GM12891 (cell line): ENCODE measurements at regions not wholly inside any gene's neighbourhood (a gene's known extent, or its start where the extent isn't known, plus 50 kb on each side); places are given as distances from the start of the nearest gene placed in this dataset.
"Not testable (repeated sequence)": the region's sequence is repeated elsewhere in the genome, so short reads cannot be mapped to it uniquely, and the experiment has no call there.

Source experiments
- DNase-seq: peaks from one replicate; pipeline ENCODE4 v3.0.0; 2011; ENCODE audit warnings: low spot score; ENCODE audit not compliant: insufficient read length
- FAIRE-seq: peaks from 2 replicates; lab custom pipeline; 2011; peaks lifted over from hg19 to GRCh38; lab: Jason Lieb, UNC
- PAX5 ChIP-seq: IDR thresholded peaks from 2 replicates; pipeline ENCODE4 v1.6.1; 2011; ENCODE audit warnings: low read length, moderate library complexity, mild to moderate bottlenecking; ENCODE audit not compliant: insufficient read depth, severe bottlenecking
- POLR2A ChIP-seq: IDR thresholded peaks from 2 replicates; pipeline ENCODE4 v1.6.1; 2011; ENCODE audit warnings: low read depth, low read length, control low read depth
- POLR2AphosphoS5 ChIP-seq: IDR thresholded peaks from 2 replicates; pipeline ENCODE4 v1.6.1; 2011; ENCODE audit warnings: low read depth, low read length, control low read depth
- POU2F2 ChIP-seq: IDR thresholded peaks from 2 replicates; pipeline ENCODE4 v1.6.1; 2011; ENCODE audit warnings: low read depth, mild to moderate bottlenecking, control low read depth, low read length, moderate library complexity
- SPI1 ChIP-seq: IDR thresholded peaks from 2 replicates; pipeline ENCODE4 v1.6.1; 2011; ENCODE audit warnings: low read depth, low read length, control low read depth
- TAF1 ChIP-seq: IDR thresholded peaks from 2 replicates; pipeline ENCODE4 v1.6.1; 2011; ENCODE audit warnings: low read depth, low read length, control low read depth

- no peak for DNase-seq
- FAIRE-seq, result no peak
- TF ChIP-seq SPI1 (no peak), TAF1 (no peak), POLR2AphosphoS5 (no peak), POLR2A (no peak), POU2F2 (no peak), PAX5 (no peak)
These were observed 54.3 kb upstream of the CREB3L1 start for GRCh38 chr11:46223252-46223513.

DNA sequence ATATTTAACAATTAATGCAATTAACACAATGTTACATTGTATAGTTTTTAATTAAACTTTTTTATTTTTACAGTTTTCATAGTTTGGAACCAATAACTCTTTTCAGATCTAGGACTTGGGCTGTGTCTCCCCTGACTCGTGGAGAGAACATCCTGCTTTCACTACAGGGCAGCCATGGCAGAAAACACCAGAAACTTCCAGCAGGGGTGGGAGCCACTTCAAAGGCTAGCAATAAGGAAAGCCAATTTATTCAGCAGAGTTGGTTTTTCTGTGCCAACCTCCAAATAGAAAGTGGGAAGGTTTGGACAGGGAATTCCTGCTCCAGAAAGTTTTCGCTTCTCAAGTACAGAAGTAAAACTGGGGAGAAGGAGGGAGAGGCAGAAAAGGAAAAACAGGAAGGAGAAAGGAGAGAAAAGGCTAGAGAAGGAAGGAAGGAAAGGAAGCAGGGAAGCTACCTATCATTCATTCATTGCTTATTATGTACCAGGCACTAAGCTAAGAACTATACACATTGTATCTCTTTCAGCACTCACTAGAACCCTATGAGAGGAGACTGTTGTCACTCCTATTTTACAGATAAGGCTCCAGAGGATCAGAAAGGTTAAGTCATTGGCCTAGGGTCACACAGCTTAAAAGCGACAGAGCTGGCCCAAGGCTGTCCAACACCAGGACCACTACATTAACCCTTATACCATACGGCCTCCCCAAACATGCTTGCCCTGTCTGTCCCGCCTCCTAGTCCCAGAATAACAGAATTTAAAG lies 54.8 kb upstream of the CREB3L1 start:
- DNase-seq (no peak), FAIRE-seq (no peak)
- TF ChIP-seq POLR2AphosphoS5, result no peak
- no peak for TF ChIP-seq POLR2A
- TF ChIP-seq SPI1, result no peak
- no peak for TF ChIP-seq PAX5
- no peak for TF ChIP-seq POU2F2
- TF ChIP-seq TAF1, result no peak

- FAIRE-seq, result no peak
- no peak for DNase-seq
- TF ChIP-seq POLR2A (no peak), POLR2AphosphoS5 (no peak), POU2F2 (no peak), TAF1 (no peak), SPI1 (no peak)
These were observed 57.1 kb upstream of the CREB3L1 start for GRCh38 chr11:46220313-46220712.

- no peak for TF ChIP-seq POLR2A
- TF ChIP-seq PAX5, result no peak
- TF ChIP-seq POU2F2, result no peak
- no peak for TF ChIP-seq SPI1
- no peak for TF ChIP-seq POLR2AphosphoS5
- TF ChIP-seq TAF1, result no peak
- FAIRE-seq (no peak), DNase-seq (no peak)
These were observed 60.7 kb upstream of the CREB3L1 start for GRCh38 chr11:46216765-46217089.

GRCh38 chr11:46216019-46216764 lies 61.3 kb upstream of the CREB3L1 start:
- TF ChIP-seq PAX5 (no peak), SPI1 (no peak), POLR2A (no peak), POU2F2 (no peak), TAF1 (no peak), POLR2AphosphoS5 (no peak)
- DNase-seq, result no peak
- FAIRE-seq, result no peak

GRCh38 chr11:46215208-46215931 lies 62.1 kb upstream of the CREB3L1 start:
- DNase-seq, result no peak
- TF ChIP-seq TAF1 (no peak), POLR2AphosphoS5 (no peak), SPI1 (no peak), PAX5 (no peak), POU2F2 (no peak), POLR2A (no peak)
- FAIRE-seq, result no peak

DNA sequence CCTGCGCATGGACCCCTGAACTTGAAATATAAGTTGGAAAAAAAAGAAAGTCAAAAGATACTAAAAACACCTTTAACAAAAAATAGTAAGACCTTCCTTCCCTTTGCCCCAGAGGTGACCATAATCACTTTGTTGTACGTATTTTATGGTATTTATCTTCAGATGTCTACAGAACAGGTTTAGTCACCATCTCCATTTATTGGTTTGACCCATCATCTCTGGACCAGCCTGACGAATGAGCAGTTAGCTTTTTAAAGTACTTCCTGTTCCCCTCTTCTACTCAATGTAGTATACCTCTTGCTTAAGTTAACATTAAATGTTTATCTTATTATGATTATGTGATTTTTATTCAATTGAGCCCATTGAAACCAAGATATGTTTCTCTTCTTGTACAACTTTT lies 64.7 kb upstream of the CREB3L1 start:
- no peak for DNase-seq
- no peak for TF ChIP-seq POU2F2
- TF ChIP-seq PAX5, result no peak
- TF ChIP-seq SPI1, result no peak
- TF ChIP-seq TAF1, result no peak
- TF ChIP-seq POLR2AphosphoS5, result no peak
- no peak for TF ChIP-seq POLR2A
- no peak for FAIRE-seq

- no peak for FAIRE-seq
- no peak for DNase-seq
- TF ChIP-seq POLR2A (no peak), PAX5 (no peak), POLR2AphosphoS5 (no peak), SPI1 (no peak), TAF1 (no peak), POU2F2 (no peak)
These were observed 66.6 kb upstream of the CREB3L1 start for GRCh38 chr11:46210856-46211255.

GRCh38 chr11:46210133-46210636 lies 67.3 kb upstream of the CREB3L1 start:
- TF ChIP-seq POU2F2 (no peak), TAF1 (no peak), POLR2AphosphoS5 (no peak), PAX5 (no peak), POLR2A (no peak), SPI1 (no peak)
- no peak for FAIRE-seq
- peak; percentile 12 for DNase-seq

GRCh38 chr11:46209624-46210023 lies 67.8 kb upstream of the CREB3L1 start:
- not testable (repeated sequence) for FAIRE-seq, DNase-seq
